CD8-positive, alpha-beta memory T cell (primary cell): ENCODE measurements at regions not wholly inside any gene's neighbourhood (a gene's known extent, or its start where the extent isn't known, plus 50 kb on each side); places are given as distances from the start of the nearest gene placed in this dataset.

Experiments
- CTCF ChIA-PET: fragments of 350-600 bp; sonication (Branson Sonifier 250); formaldehyde crosslinking; loops from one replicate; lab custom pipeline; 2021; ENCODE audit warnings: antibody characterized with exemption; lab: Charles Lee
- POLR2A ChIA-PET: fragments of 350-600 bp; sonication (Branson Sonifier 250); formaldehyde crosslinking; loops from one replicate; lab custom pipeline; 2021; ENCODE audit warnings: antibody characterized with exemption; lab: Charles Lee
- DNase-seq, 5 donors: peaks; one replicate each; pipeline versions ENCODE4 v3.0.0 to v3.0.0-alpha.2; 2020 to 2022; ENCODE audit warnings: mixed read lengths in 1 of 5
- H3K27ac ChIP-seq: one replicate; pipeline ENCODE4 v1.7.0; 2013; ENCODE audit warnings: low read depth, mild to moderate bottlenecking, low read length, moderate library complexity
- H3K27me3 ChIP-seq: 2 replicates; pipeline ENCODE4 v1.7.0; 2013; ENCODE audit warnings: low read length, mild to moderate bottlenecking; ENCODE audit not compliant: insufficient read depth, poor library complexity, severe bottlenecking
- H3K36me3 ChIP-seq: 2 replicates; pipeline ENCODE4 v1.7.0; 2013; ENCODE audit warnings: mild to moderate bottlenecking, low read length, moderate library complexity; ENCODE audit not compliant: insufficient read depth
- H3K4me1 ChIP-seq: 2 replicates; pipeline ENCODE4 v1.7.0; 2013; ENCODE audit warnings: mild to moderate bottlenecking, low read length, moderate library complexity; ENCODE audit not compliant: insufficient read depth
- H3K4me3 ChIP-seq: 2 replicates; pipeline ENCODE4 v1.7.0; 2013; ENCODE audit warnings: mild to moderate bottlenecking, low read length
- H3K9me3 ChIP-seq: 2 replicates; pipeline ENCODE4 v1.7.0; 2013; ENCODE audit warnings: mild to moderate bottlenecking, low read length
- H3K27ac Mint-ChIP-seq, 8 donors: one replicate each; pipeline ENCODE4 v1.8.0; 2020 to 2021; ENCODE audit warnings: mixed read lengths in 8 of 8, mild to moderate bottlenecking in 6 of 8, inconsistent platforms in 3 of 8, moderate library complexity in 3 of 8
- H3K27me3 Mint-ChIP-seq, 2 donors: one replicate each; pipeline ENCODE4 v1.8.0; 2020 to 2021; ENCODE audit warnings: mixed read lengths in 2 of 2, mild to moderate bottlenecking in 1 of 2, moderate library complexity in 1 of 2
- H3K36me3 Mint-ChIP-seq, 3 donors: one replicate each; pipeline ENCODE4 v1.8.0; 2020 to 2021; ENCODE audit warnings: mixed read lengths in 3 of 3, inconsistent platforms in 1 of 3, mild to moderate bottlenecking in 1 of 3
- H3K4me1 Mint-ChIP-seq, 3 donors: one replicate each; pipeline ENCODE4 v1.8.0; 2020 to 2021; ENCODE audit warnings: mixed read lengths in 3 of 3, inconsistent platforms in 1 of 3, mild to moderate bottlenecking in 1 of 3
- H3K4me3 Mint-ChIP-seq, 7 donors: one replicate each; pipeline ENCODE4 v1.8.0; 2020 to 2021; ENCODE audit warnings: mixed read lengths in 7 of 7, mild to moderate bottlenecking in 6 of 7, moderate library complexity in 4 of 7, inconsistent platforms in 2 of 7
- H3K9me3 Mint-ChIP-seq, 5 donors: one replicate each; pipeline ENCODE4 v1.8.0; 2020 to 2022; ENCODE audit warnings: mixed read lengths in 5 of 5, mild to moderate bottlenecking in 3 of 5, moderate library complexity in 2 of 5, inconsistent platforms in 1 of 5

DNA sequence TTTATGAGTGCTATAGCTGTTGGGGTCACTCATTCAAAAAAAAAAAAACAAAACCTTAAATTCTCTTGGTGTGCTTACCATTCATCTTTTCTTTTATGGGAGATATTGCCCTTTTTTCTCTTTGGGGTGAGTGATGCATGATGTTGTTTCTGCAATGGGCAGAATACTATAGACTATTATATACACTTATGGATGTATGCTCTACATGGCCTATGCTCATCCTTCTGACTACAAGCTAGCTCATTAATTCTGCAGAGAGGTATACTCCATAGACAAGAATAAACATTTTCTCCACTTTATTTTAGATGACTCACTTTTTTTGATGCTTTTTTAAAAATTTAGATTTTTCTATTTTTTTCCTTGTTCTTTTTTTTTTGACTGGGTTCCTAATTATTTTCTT lies 160.3 kb upstream of the ANK2 start:
- Mint-ChIP-seq H3K4me1 (no peaks in the 10 kb centered on the region), H3K4me3 (no peak overlapping the region), H3K36me3 (no peaks in the 10 kb centered on the region), H3K27me3 (peaks cover 0 to 4% of the 10 kb centered on the region in 2 donors), H3K27ac (no peak overlapping the region), H3K9me3 (no peaks in the 10 kb centered on the region)
- Histone ChIP-seq H3K27me3 (no peaks in the 10 kb centered on the region), H3K36me3 (no peaks in the 10 kb centered on the region), H3K9me3 (no peaks in the 10 kb centered on the region), H3K27ac (no peak overlapping the region), H3K4me1 (no peaks in the 10 kb centered on the region), H3K4me3 (no peak overlapping the region)
- DNase-seq, result no peak
- CTCF ChIA-PET, result no interaction called here
- POLR2A ChIA-PET, result no interaction called here

DNA sequence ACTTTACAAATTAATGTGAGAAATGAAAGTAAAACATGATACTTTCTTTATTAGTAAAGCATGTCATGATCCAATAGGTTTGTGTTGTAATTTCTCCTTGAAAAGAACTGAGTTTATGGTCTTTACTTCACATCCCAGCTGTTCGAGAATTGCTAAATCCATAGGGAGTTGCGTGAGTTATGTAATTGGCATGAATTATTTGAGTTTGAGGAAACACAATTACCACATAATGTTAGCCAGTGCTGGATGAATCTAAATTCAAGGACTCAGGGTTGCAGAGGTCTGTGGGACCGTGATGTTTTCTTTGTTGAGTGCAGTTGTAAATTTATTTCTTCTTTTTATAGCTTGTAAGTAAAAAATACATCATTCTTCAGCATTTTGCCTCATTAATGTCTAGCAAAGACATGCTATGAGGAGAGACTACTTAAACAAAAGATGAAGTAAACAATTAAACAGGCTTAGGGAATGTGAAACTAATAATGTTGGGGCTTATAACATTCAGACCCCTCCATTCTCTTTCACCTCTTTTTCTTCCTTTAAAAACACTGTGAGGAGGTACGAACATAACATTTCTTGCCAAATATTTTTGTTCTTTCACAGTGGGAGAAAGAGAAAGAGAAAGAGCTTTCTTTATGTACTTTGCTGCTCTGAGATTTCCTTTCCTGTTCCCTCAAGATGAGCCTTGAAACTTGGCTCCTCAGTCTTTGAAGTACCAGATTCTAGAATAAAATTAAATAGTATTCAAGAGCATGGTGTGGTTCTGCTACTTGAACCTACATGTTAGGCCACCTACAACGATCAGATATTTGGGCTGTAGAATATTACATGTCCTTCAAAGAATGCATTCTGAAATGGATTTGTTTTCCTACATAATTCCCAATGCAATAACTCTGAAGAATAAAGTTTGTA lies 159.6 kb upstream of the ANK2 start:
- H3K27ac Mint-ChIP-seq, result no peak overlapping the region
- Histone ChIP-seq H3K36me3 (no peaks in the 10 kb centered on the region), H3K9me3 (no peaks in the 10 kb centered on the region), H3K4me3 (no peak overlapping the region), H3K27me3 (no peaks in the 10 kb centered on the region), H3K27ac (no peak overlapping the region), H3K4me1 (no peaks in the 10 kb centered on the region)
- no peaks in the 10 kb centered on the region for H3K4me1 Mint-ChIP-seq
- peaks cover 0 to 4% of the 10 kb centered on the region in 2 donors for H3K27me3 Mint-ChIP-seq
- POLR2A ChIA-PET, result no interaction called here
- CTCF ChIA-PET, result no interaction called here
- H3K9me3 Mint-ChIP-seq, result no peaks in the 10 kb centered on the region
- DNase-seq, result no peak
- H3K4me3 Mint-ChIP-seq, result no peak overlapping the region
- H3K36me3 Mint-ChIP-seq, result no peaks in the 10 kb centered on the region

DNA sequence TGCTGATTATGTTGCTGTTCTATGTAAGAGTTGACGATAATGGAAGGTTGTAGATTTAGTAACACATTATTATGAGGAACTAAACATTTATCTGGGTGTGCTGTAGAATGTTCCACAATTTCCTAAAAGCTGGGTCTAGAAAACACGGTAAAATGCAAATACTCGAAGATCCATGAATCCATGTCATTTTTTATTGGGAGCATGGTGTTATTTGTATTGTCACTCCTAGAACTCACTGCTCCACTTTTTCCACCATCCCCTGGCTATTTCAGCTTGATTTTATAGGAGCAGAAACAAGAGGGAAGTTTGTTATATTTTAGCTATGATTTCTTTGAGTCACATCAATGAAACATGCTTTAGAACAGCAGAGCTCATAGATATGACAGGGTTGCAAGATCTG lies 155.0 kb upstream of the ANK2 start:
- H3K9me3 Mint-ChIP-seq, result no peaks in the 10 kb centered on the region
- ChIA-PET POLR2A (no interaction called here), CTCF (no interaction called here)
- Histone ChIP-seq H3K27me3 (no peaks in the 10 kb centered on the region), H3K27ac (no peak overlapping the region), H3K36me3 (no peaks in the 10 kb centered on the region), H3K9me3 (no peaks in the 10 kb centered on the region), H3K4me1 (no peaks in the 10 kb centered on the region), H3K4me3 (no peak overlapping the region)
- no peak for DNase-seq
- no peak overlapping the region for H3K4me3 Mint-ChIP-seq
- H3K27ac Mint-ChIP-seq, result no peak overlapping the region
- H3K36me3 Mint-ChIP-seq, result no peaks in the 10 kb centered on the region
- peaks cover 1% of the 10 kb centered on the region in 2 donors for H3K27me3 Mint-ChIP-seq
- no peaks in the 10 kb centered on the region for H3K4me1 Mint-ChIP-seq

DNA sequence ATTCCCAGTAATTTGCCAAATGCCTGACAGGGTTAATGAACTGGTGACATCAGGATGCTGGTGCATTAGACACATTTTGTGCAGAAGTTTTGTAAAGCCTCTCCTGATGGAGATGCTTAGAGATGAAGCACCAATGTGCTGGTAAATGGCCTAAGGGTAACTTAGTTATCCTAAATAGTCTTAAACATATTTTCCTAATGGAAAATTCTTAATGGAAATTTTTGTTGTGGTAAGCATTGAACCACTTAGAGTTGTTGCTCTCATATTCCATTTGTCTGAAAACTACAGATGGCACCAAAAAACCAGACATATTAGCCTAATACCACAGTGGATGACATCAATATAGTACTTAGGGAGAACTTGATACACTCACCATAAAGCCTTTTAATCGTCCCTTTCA lies 154.5 kb upstream of the ANK2 start:
- H3K36me3 Mint-ChIP-seq, result no peaks in the 10 kb centered on the region
- CTCF ChIA-PET, result no interaction called here

DNA sequence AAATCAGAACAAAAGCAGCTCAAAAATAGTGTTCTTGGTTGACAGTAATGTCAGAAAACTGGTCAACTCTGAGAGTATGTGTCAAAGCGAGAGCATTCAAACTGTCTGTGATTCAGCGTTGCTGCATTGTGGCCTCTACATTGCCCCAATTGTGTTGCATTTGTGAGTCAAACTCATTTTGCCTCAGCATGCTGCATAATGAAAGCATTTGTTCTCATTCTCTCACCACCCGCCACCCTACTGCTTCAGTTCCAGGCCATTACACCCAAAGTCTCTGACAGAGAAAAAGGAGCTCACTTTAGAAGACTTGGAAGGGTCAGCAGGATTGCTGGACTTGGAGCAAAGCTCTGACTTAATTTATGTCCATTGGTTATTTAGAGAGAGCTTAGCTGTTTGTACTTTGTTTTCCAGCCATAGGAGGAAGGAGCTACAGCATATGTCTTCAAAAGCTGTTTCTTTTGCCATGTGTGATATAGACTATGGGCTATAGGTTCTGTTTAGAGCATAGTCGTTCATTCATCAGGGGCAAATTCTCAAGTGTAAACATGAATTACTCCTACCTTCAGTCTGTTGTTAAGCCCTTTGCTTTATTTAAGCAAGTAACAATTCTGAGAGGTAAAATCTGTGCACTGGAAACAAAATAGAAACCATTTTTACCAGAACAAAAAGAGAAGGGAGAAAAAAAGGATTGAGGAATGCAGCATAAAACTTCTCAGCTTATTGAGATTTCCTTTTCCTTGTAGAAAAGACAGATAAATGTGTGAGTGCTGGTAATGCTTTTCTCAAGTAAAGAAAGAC lies 153.4 kb upstream of the ANK2 start:
- no peaks in the 10 kb centered on the region for H3K4me1 Mint-ChIP-seq
- no peak for DNase-seq
- peaks cover 5 to 6% of the 10 kb centered on the region in 2 donors for H3K27me3 Mint-ChIP-seq
- no peaks in the 10 kb centered on the region for H3K36me3 ChIP-seq
- H3K4me3 Mint-ChIP-seq, result no peak overlapping the region
- ChIA-PET CTCF (no interaction called here), POLR2A (no interaction called here)
- no peaks in the 10 kb centered on the region for H3K9me3 ChIP-seq
- no peaks in the 10 kb centered on the region for H3K36me3 Mint-ChIP-seq
- H3K27ac ChIP-seq, result no peak overlapping the region
- H3K4me3 ChIP-seq, result no peak overlapping the region
- no peaks in the 10 kb centered on the region for H3K27me3 ChIP-seq
- H3K27ac Mint-ChIP-seq, result no peak overlapping the region
- H3K9me3 Mint-ChIP-seq, result no peaks in the 10 kb centered on the region
- no peaks in the 10 kb centered on the region for H3K4me1 ChIP-seq

More for the DNA sequence above, 154.5 kb upstream of the ANK2 start:
- H3K27ac Mint-ChIP-seq, result no peak overlapping the region
- H3K9me3 ChIP-seq, result no peaks in the 10 kb centered on the region
- no peaks in the 10 kb centered on the region for H3K4me1 ChIP-seq
- no peak overlapping the region for H3K4me3 Mint-ChIP-seq
- DNase-seq, result no peak
- no peaks in the 10 kb centered on the region for H3K9me3 Mint-ChIP-seq
- no peaks in the 10 kb centered on the region for H3K4me1 Mint-ChIP-seq
- H3K4me3 ChIP-seq, result no peak overlapping the region
- POLR2A ChIA-PET, result no interaction called here
- no peaks in the 10 kb centered on the region for H3K36me3 ChIP-seq
- H3K27ac ChIP-seq, result no peak overlapping the region
- peaks cover 3 to 4% of the 10 kb centered on the region in 2 donors for H3K27me3 Mint-ChIP-seq
- no peaks in the 10 kb centered on the region for H3K27me3 ChIP-seq

DNA sequence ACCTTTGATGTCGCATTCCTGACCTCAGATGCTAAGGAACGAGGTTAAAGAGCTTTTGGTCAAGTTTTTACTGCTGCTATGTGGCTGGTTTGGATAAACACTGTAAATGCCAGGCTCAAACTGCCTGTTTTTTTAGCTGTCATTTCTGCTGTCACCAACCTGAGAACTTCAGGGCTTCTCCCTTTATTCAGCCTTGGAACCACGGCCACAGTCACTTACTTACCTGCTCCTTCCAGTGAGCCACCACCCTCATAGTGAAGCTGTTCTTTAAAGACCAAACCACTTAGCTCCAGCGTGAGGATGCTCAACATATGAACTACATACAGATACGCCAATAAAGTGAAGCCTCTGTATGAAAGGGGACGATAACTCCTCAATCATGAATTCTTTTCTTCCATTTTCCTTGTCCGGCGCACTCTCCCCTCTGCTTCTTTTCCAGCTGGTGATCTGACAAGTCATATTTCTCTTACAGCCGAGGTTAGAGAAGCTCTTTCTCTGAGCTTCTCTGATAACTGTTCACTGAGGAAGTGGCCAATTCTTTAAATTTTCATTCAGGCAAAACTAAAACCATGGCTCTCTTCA lies 152.8 kb upstream of the ANK2 start:
- no peaks in the 10 kb centered on the region for H3K4me1 ChIP-seq
- H3K9me3 Mint-ChIP-seq, result no peaks in the 10 kb centered on the region
- POLR2A ChIA-PET, result no interaction called here
- H3K27ac ChIP-seq, result no peak overlapping the region
- H3K4me3 Mint-ChIP-seq, result no peak overlapping the region
- no peak for DNase-seq
- no peaks in the 10 kb centered on the region for H3K36me3 Mint-ChIP-seq
- H3K36me3 ChIP-seq, result no peaks in the 10 kb centered on the region
- CTCF ChIA-PET, result no interaction called here
- peak overlapping the region in 1 of 8 donors; percentile 69 for H3K27ac Mint-ChIP-seq
- no peaks in the 10 kb centered on the region for H3K4me1 Mint-ChIP-seq
- peaks cover 6 to 8% of the 10 kb centered on the region in 2 donors for H3K27me3 Mint-ChIP-seq
- H3K9me3 ChIP-seq, result no peaks in the 10 kb centered on the region
- H3K4me3 ChIP-seq, result no peak overlapping the region
- no peaks in the 10 kb centered on the region for H3K27me3 ChIP-seq

DNA sequence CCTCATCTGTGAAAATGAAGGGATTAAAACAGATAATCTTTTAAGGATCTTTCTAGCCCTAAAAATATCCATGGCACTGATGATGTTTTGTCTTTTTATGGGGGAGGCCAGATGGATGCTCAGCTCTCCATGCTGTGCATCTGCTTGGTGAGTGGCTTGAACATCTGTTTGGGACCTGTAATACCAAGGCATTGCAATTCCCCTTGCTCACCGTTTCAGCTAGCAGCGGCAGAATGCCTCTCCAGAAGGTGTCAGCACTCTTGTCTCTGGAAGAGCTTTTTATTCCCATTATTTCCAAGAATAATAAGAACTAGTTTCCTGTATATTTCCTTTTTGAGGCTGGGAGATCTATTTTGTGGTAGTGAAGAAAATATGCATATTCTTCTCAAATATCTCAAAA lies 151.9 kb upstream of the ANK2 start:
- ChIA-PET CTCF (no interaction called here), POLR2A (no interaction called here)

More for the DNA sequence above, 151.9 kb upstream of the ANK2 start:
- no peaks in the 10 kb centered on the region for H3K4me1 Mint-ChIP-seq
- H3K36me3 Mint-ChIP-seq, result no peaks in the 10 kb centered on the region
- Histone ChIP-seq H3K4me3 (no peak overlapping the region), H3K36me3 (no peaks in the 10 kb centered on the region), H3K27ac (no peak overlapping the region), H3K27me3 (no peaks in the 10 kb centered on the region), H3K9me3 (no peaks in the 10 kb centered on the region), H3K4me1 (no peaks in the 10 kb centered on the region)
- H3K9me3 Mint-ChIP-seq, result no peaks in the 10 kb centered on the region
- peaks cover 6 to 11% of the 10 kb centered on the region in 2 donors for H3K27me3 Mint-ChIP-seq
- H3K4me3 Mint-ChIP-seq, result no peak overlapping the region
- no peak overlapping the region for H3K27ac Mint-ChIP-seq
- no peak for DNase-seq
